ENCODE measurements at regions not wholly inside any gene's neighbourhood (a gene's known extent, or its start where the extent isn't known, plus 50 kb on each side); places are given as distances from the start of the nearest gene placed in this dataset.
A peak's percentile ranks its signal among the peaks of the same experiment; 100 is the strongest.

GRCh38 chr4:22201256-22201655 is 252.7 kb upstream of the KCNIP4 start:
- Histone ChIP-seq H3K9ac (ENCODE audit: low read depth, low read length) (no peak overlapping the region), H3K9me3 (ENCODE audit: control insufficient read depth, insufficient read depth, low read length) (no peaks in the 10 kb centered on the region), H3K4me1 (ENCODE audit: insufficient read depth, low read length) (no peaks in the 10 kb centered on the region), H3K36me3 (ENCODE audit: insufficient read depth, low read length) (no peaks in the 10 kb centered on the region)

GRCh38 chr4:22196551-22196950 is 248.0 kb upstream of the KCNIP4 start:
- H3K4me1 ChIP-seq (ENCODE audit: insufficient read depth, low read length): peaks cover 10% of the 10 kb centered on the region
- H3K9ac ChIP-seq (ENCODE audit: low read depth, low read length): no peak overlapping the region
- H3K36me3 ChIP-seq (ENCODE audit: insufficient read depth, low read length): no peaks in the 10 kb centered on the region
- H3K9me3 ChIP-seq (ENCODE audit: control insufficient read depth, insufficient read depth, low read length): no peaks in the 10 kb centered on the region; the same call in 1 of the 2 replicates

- H3K4me1 ChIP-seq (ENCODE audit: insufficient read depth, low read length): peaks cover 17% of the 10 kb centered on the region
- H3K36me3 ChIP-seq (ENCODE audit: insufficient read depth, low read length): no peaks in the 10 kb centered on the region
- no peaks in the 10 kb centered on the region; the same call in 1 of the 2 replicates for H3K9me3 ChIP-seq (ENCODE audit: control insufficient read depth, insufficient read depth, low read length)
- H3K9ac ChIP-seq (ENCODE audit: low read depth, low read length): no peak overlapping the region
These were observed 243.5 kb upstream of the KCNIP4 start for GRCh38 chr4:22192084-22192511.

- Histone ChIP-seq H3K4me1 (ENCODE audit: insufficient read depth, low read length) (peaks cover 17% of the 10 kb centered on the region), H3K9ac (ENCODE audit: low read depth, low read length) (no peak overlapping the region), H3K9me3 (ENCODE audit: control insufficient read depth, insufficient read depth, low read length) (no peaks in the 10 kb centered on the region; the same call in 1 of the 2 replicates), H3K36me3 (ENCODE audit: insufficient read depth, low read length) (no peaks in the 10 kb centered on the region)
These were observed 243.0 kb upstream of the KCNIP4 start for GRCh38 chr4:22191565-22191964.

- Histone ChIP-seq H3K9ac (ENCODE audit: low read depth, low read length) (no peak overlapping the region), H3K9me3 (ENCODE audit: control insufficient read depth, insufficient read depth, low read length) (no peaks in the 10 kb centered on the region; the same call in 1 of the 2 replicates), H3K4me1 (ENCODE audit: insufficient read depth, low read length) (peaks cover 17% of the 10 kb centered on the region), H3K36me3 (ENCODE audit: insufficient read depth, low read length) (no peaks in the 10 kb centered on the region)
These were observed 242.3 kb upstream of the KCNIP4 start for GRCh38 chr4:22190855-22191254.

- Histone ChIP-seq H3K36me3 (ENCODE audit: insufficient read depth, low read length) (no peaks in the 10 kb centered on the region), H3K4me1 (ENCODE audit: insufficient read depth, low read length) (peaks cover 15% of the 10 kb centered on the region), H3K9ac (ENCODE audit: low read depth, low read length) (no peak overlapping the region), H3K9me3 (ENCODE audit: control insufficient read depth, insufficient read depth, low read length) (no peaks in the 10 kb centered on the region)
These were observed 238.7 kb upstream of the KCNIP4 start for GRCh38 chr4:22187203-22187820.

- Histone ChIP-seq H3K9ac (ENCODE audit: low read depth, low read length) (no peak overlapping the region), H3K36me3 (ENCODE audit: insufficient read depth, low read length) (no peaks in the 10 kb centered on the region), H3K4me1 (ENCODE audit: insufficient read depth, low read length) (no peaks in the 10 kb centered on the region), H3K9me3 (ENCODE audit: control insufficient read depth, insufficient read depth, low read length) (no peaks in the 10 kb centered on the region)
These were observed 233.2 kb upstream of the KCNIP4 start for GRCh38 chr4:22181736-22182135.

GRCh38 chr4:22179124-22179874 is 230.7 kb upstream of the KCNIP4 start:
- Histone ChIP-seq H3K9me3 (ENCODE audit: control insufficient read depth, insufficient read depth, low read length) (no peaks in the 10 kb centered on the region), H3K4me1 (ENCODE audit: insufficient read depth, low read length) (no peaks in the 10 kb centered on the region), H3K9ac (ENCODE audit: low read depth, low read length) (no peak overlapping the region), H3K36me3 (ENCODE audit: insufficient read depth, low read length) (no peaks in the 10 kb centered on the region)

- H3K4me1 ChIP-seq (ENCODE audit: insufficient read depth, low read length): no peaks in the 10 kb centered on the region
- H3K9ac ChIP-seq (ENCODE audit: low read depth, low read length): no peak overlapping the region
- H3K36me3 ChIP-seq (ENCODE audit: insufficient read depth, low read length): no peaks in the 10 kb centered on the region
- H3K9me3 ChIP-seq (ENCODE audit: control insufficient read depth, insufficient read depth, low read length): no peaks in the 10 kb centered on the region
These were observed 226.1 kb upstream of the KCNIP4 start for GRCh38 chr4:22174640-22175039.

- Histone ChIP-seq H3K4me1 (ENCODE audit: insufficient read depth, low read length) (no peaks in the 10 kb centered on the region), H3K36me3 (ENCODE audit: insufficient read depth, low read length) (no peaks in the 10 kb centered on the region), H3K9ac (ENCODE audit: low read depth, low read length) (no peak overlapping the region), H3K9me3 (ENCODE audit: control insufficient read depth, insufficient read depth, low read length) (no peaks in the 10 kb centered on the region)
These were observed 221.8 kb upstream of the KCNIP4 start for GRCh38 chr4:22170353-22170752.

GRCh38 chr4:22167201-22167600 is 218.6 kb upstream of the KCNIP4 start:
- no peaks in the 10 kb centered on the region for H3K9me3 ChIP-seq (ENCODE audit: control insufficient read depth, insufficient read depth, low read length)
- no peaks in the 10 kb centered on the region for H3K4me1 ChIP-seq (ENCODE audit: insufficient read depth, low read length)
- no peak overlapping the region for H3K9ac ChIP-seq (ENCODE audit: low read depth, low read length)
- H3K36me3 ChIP-seq (ENCODE audit: insufficient read depth, low read length): no peaks in the 10 kb centered on the region

- no peak overlapping the region for H3K9ac ChIP-seq (ENCODE audit: low read depth, low read length)
- H3K9me3 ChIP-seq (ENCODE audit: control insufficient read depth, insufficient read depth, low read length): no peaks in the 10 kb centered on the region; the same call in none of the 2 replicates
- no peaks in the 10 kb centered on the region for H3K4me1 ChIP-seq (ENCODE audit: insufficient read depth, low read length)
- no peaks in the 10 kb centered on the region for H3K36me3 ChIP-seq (ENCODE audit: insufficient read depth, low read length)
These were observed 213.9 kb upstream of the KCNIP4 start for GRCh38 chr4:22162454-22162853.

GRCh38 chr4:22130741-22131140 is 182.2 kb upstream of the KCNIP4 start:
- no peak overlapping the region for H3K9ac ChIP-seq (ENCODE audit: low read depth, low read length)
- no peaks in the 10 kb centered on the region for H3K36me3 ChIP-seq (ENCODE audit: insufficient read depth, low read length)
- H3K4me1 ChIP-seq (ENCODE audit: insufficient read depth, low read length): no peaks in the 10 kb centered on the region
- no peaks in the 10 kb centered on the region for H3K9me3 ChIP-seq (ENCODE audit: control insufficient read depth, insufficient read depth, low read length)

- H3K36me3 ChIP-seq (ENCODE audit: insufficient read depth, low read length): no peaks in the 10 kb centered on the region
- H3K4me1 ChIP-seq (ENCODE audit: insufficient read depth, low read length): no peaks in the 10 kb centered on the region
- peak overlapping the region; percentile 22; the same call in 1 of the 2 replicates for H3K9ac ChIP-seq (ENCODE audit: low read depth, low read length)
- H3K9me3 ChIP-seq (ENCODE audit: control insufficient read depth, insufficient read depth, low read length): no peaks in the 10 kb centered on the region
These were observed 181.0 kb upstream of the KCNIP4 start for GRCh38 chr4:22129454-22130029.

GRCh38 chr4:22122062-22122461 is 173.5 kb upstream of the KCNIP4 start:
- Histone ChIP-seq H3K36me3 (ENCODE audit: insufficient read depth, low read length) (no peaks in the 10 kb centered on the region), H3K9ac (ENCODE audit: low read depth, low read length) (no peak overlapping the region), H3K9me3 (ENCODE audit: control insufficient read depth, insufficient read depth, low read length) (no peaks in the 10 kb centered on the region; the same call in 1 of the 2 replicates), H3K4me1 (ENCODE audit: insufficient read depth, low read length) (no peaks in the 10 kb centered on the region)

All from ES-I3 (cell line).